ENCODE measurements at regions not wholly inside any gene's neighbourhood (a gene's known extent, or its start where the extent isn't known, plus 50 kb on each side); places are given as distances from the start of the nearest gene placed in this dataset.

- intact Hi-C loops (cut with micrococcal nuclease): no loop called here
Measured at GRCh38 chr13:67758975-67759374, 528.8 kb upstream of the PCDH9 start.

- intact Hi-C loops (cut with micrococcal nuclease): no loop called here
Measured at GRCh38 chr13:67754012-67754411, 523.9 kb upstream of the PCDH9 start.

DNA sequence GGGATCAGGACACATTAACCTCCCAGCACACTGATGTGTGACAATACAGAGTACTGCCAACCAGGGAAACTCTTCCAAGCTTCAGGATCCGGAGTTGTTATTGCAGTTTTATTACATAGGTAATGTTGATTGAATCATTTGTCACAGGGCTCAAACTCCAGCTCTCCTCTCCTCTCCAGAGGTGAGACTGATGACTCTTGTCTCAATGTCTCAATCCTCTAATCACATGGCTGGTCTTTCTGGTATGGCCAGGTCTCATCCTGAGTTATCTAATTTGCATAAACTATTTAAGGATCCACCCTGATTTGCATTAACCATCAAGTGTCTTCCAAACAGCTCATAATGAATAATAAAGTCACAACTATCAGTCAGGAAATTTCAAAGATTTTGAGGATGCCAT, 522.6 kb upstream of the PCDH9 start:
- intact Hi-C loops (cut with micrococcal nuclease): no loop called here

GRCh38 chr13:67742478-67742877, 512.3 kb upstream of the PCDH9 start:
- intact Hi-C loops (cut with micrococcal nuclease): no loop called here

- intact Hi-C loops (cut with micrococcal nuclease): no loop called here
Measured at GRCh38 chr13:67740871-67741535, 510.9 kb upstream of the PCDH9 start.

DNA sequence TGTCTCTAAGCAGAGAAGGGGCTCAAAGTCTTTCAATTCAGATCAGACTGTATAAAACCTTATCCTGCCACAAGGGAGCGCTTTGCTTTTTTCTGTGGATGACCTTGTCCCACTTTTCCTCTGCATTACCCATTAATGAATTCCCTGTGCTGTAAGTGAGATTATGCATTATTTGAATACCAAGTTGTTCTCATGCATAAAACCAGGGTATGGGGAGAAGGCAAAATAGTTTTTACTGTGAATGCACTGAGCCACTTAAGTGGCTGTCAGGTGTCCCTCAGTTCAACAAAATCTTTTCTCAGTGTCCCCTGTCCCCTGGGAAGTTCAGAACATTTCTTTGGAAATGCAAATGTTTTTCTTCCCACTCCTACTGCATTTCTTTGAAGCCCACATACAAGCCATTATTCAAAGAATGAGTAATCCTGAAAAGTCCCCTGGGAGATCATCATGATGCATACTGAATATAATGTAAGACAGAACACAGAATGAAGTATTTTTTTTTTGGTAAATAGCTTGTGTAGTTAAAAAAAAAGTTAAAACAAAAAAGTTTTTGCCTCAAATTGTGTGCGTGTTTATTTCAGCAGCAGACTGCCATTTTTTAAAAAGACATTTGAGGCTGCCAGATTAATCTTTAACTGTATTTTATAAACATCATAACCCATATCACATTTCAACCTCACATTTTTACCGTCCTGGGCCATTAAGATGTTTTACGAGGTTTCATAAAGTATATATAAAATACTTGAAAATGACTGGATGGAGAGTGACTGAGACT, 506.7 kb upstream of the PCDH9 start:
- intact Hi-C loops (cut with micrococcal nuclease): no loop called here

GRCh38 chr13:67735651-67736050, 505.5 kb upstream of the PCDH9 start:
- intact Hi-C loops (cut with micrococcal nuclease): no loop called here

- intact Hi-C loops (cut with micrococcal nuclease): no loop called here
Measured at GRCh38 chr13:67726979-67727378, 496.8 kb upstream of the PCDH9 start.

- intact Hi-C loops (cut with micrococcal nuclease): no loop called here
Measured at GRCh38 chr13:67725999-67726398, 495.9 kb upstream of the PCDH9 start.

- intact Hi-C loops (cut with micrococcal nuclease): no loop called here
Measured at GRCh38 chr13:67713571-67713970, 483.4 kb upstream of the PCDH9 start.

DNA sequence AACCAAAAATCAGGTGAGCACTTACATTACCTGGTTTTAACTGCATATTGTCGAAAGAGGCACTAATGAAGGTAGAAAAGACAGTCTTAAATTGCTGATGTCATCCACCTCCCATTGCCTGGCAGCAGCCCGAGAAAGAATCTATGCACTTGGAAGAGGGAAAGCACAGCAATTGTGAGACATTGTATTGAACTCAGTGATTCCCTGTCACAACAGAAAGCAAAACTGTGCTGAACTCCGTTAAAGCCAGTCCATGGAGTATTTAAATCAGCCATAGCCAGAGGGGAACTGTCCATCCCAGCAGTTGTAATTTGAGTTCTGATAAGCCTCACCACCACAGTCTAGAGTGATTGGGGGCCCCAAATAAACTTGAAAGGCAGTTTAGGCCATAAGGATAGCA, 466.6 kb upstream of the PCDH9 start:
- intact Hi-C loops (cut with micrococcal nuclease): no loop called here

DNA sequence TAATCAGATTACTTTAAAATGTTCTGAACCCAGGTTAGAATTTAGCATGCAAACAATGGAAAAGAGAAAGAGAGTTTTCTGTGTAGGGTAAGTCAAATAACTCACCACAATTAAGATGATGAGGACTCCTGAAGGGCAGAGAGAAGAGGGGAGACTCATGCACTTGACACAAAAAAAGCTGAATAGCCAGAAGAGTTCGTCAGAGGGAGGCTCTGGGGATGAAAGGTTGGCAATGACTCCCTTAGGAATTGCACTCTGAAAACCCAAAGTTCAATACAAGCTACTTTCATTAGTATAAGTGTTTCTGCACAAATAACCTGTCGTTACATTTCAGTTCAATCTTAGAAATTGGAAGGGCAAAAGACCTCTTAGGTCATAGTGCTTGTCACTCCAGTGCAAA, 434.4 kb upstream of the PCDH9 start:
- intact Hi-C loops (cut with micrococcal nuclease): no loop called here

GRCh38 chr13:67662997-67663396, 432.9 kb upstream of the PCDH9 start:
- intact Hi-C loops (cut with micrococcal nuclease): no loop called here

- intact Hi-C loops (cut with micrococcal nuclease): no loop called here
Measured at GRCh38 chr13:67652887-67653286, 422.8 kb upstream of the PCDH9 start.

DNA sequence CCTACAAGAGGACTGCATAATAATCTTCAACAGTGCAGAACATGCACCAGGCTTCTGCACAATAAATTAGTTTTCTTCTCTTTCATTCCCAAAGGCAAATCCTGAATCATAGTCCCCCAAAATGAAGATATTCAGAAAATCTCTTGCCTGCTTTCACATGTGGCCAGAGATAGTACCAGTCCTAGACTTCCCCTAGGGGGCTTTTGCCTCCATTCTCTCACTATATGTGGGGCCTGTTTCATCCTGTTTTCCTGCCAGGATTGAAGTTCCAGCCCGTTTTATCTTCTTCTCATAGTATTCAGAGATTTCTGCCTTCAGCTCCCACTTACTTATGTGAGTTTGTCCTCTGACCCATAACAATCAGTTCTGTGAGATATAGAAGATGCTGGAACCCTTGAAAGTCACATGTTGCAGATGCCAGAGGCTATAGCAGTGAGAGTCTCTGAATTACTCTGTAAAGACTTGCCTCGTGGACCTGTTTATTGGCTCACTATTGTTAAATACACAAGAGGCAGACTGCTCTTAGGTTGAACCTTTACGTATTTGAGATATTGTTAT, 421.9 kb upstream of the PCDH9 start:
- intact Hi-C loops (cut with micrococcal nuclease): no loop called here

DNA sequence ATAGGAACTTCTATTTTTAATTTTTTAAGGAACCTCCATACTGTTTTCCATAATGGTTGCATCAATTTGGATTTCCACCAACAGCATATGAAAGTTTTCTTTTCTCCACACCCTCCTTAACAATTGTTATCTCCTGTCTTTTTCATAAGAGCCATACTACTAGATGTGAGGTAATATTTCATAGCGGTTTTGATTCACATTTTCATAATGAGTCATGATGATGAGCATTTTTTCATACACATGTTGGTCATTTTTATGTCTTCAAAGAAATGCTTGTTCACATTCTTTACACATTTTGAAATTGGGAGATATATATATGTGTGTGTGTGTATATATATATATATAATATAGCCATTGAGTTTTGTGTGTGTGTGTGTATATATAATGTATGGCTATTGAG, 420.3 kb upstream of the PCDH9 start:
- intact Hi-C loops (cut with micrococcal nuclease): no loop called here

GRCh38 chr13:67645874-67646467, 415.8 kb upstream of the PCDH9 start:
- intact Hi-C loops (cut with micrococcal nuclease): no loop called here

DNA sequence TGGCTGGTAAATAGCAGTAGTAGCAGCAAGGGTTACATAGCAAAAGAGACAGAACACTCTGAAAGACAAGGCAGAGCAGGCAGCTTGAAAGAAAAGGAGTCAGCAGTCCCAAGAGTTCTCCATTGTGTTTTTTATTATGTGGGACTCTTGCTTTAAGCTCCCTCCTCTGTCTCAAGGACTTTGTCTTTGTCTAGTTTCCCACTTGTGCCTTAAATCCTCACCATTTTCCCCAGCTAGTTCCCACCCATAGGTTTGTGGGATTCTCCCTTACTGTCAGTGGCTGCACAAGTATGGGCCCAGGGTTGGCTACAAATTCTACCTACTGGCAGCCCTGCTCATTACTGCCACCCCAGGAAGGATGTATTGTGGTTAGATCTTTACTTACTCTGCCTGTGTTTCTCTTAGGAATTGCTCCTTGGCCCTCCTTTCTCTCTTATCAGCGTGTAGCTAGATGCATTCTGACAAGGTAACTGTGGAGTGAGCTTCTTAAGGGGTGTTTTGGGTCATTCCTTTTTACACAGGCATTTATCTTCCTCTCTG, 413.4 kb upstream of the PCDH9 start:
- intact Hi-C loops (cut with micrococcal nuclease): no loop called here

GRCh38 chr13:67642657-67643056, 412.5 kb upstream of the PCDH9 start:
- intact Hi-C loops (cut with micrococcal nuclease): no loop called here

DNA sequence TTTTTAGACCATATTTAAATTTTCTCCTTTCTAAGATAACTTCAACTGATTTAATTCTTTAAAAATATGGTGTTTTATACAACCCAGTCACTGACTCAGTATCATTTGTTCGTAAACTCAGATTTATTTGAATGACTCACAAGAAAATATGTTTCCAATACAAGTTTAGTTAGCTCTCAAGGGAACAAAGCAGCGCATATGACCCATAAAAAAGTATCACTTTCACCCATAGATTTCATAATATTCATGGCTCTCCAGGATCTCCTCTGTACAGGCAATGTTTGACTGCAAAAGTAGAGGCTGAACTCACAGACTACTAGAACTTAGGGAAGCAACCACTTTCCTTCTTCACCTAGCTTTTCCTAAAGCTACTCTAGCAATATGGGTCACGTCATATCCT, 405.6 kb upstream of the PCDH9 start:
- intact Hi-C loops (cut with micrococcal nuclease): no loop called here

DNA sequence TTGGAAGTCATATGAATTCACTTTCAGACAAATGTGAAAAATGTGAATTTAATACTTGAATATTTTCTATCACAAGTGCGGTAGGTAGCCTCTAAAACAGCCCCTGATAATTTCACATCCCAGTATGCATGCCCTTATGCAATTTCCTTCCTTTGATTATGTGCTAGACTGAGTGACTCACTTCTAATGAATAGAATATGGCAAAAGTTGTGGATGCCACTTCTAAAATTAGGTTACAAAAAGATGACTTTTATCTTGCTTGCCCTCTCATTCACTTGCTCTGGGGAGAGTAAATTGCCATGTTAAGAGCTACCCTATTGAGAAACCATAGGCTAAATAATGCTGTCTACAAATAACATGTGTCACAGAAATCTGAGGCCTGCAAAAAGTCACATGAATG, 402.5 kb upstream of the PCDH9 start:
- intact Hi-C loops (cut with micrococcal nuclease): no loop called here

DNA sequence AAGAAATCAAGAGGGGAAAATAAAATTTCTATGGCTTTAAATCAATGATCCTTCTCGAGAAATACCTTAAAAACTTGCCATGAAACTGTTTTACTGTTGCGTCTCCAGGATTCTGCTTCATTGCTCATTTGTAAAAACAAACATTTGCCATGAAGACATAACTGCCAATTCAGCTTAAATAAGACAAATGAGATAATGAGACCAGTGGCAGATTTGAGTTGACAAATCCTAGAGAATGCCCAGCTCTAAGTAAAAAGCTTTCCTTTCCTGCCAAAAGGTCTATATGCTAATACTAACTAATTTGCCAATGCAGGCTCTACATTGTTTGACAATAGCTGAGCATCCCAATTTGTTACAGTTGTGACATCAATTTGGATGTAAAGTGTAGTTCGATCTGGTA, 400.5 kb upstream of the PCDH9 start:
- intact Hi-C loops (cut with micrococcal nuclease): no loop called here
